CD1c-positive myeloid dendritic cell (primary cell): ENCODE measurements at regions not wholly inside any gene's neighbourhood (a gene's known extent, or its start where the extent isn't known, plus 50 kb on each side); places are given as distances from the start of the nearest gene placed in this dataset.
"Not testable (repeated sequence)": the region's sequence is repeated elsewhere in the genome, so short reads cannot be mapped to it uniquely, and the experiment has no call there.

Experiments
- DNase-seq: peaks from one replicate; pipeline ENCODE4 v3.0.0-alpha.2; 2016; ENCODE audit errors: extremely low spot score

- DNase-seq = no peak
Measured at GRCh38 chr3:18189282-18190050, 235.7 kb downstream of the SATB1 start.

GRCh38 chr3:18188491-18188890, 236.6 kb downstream of the SATB1 start:
- no peak for DNase-seq

- DNase-seq = no peak
Measured at GRCh38 chr3:18185624-18186023, 239.5 kb downstream of the SATB1 start.

GRCh38 chr3:18182923-18183322, 242.2 kb downstream of the SATB1 start:
- not testable (repeated sequence) for DNase-seq

- no peak for DNase-seq
Measured at GRCh38 chr3:18179521-18179920, 245.6 kb downstream of the SATB1 start.

- DNase-seq = no peak
Measured at GRCh38 chr3:18177271-18177670, 247.9 kb downstream of the SATB1 start.

- not testable (repeated sequence) for DNase-seq
Measured at GRCh38 chr3:18173891-18174290, 251.2 kb downstream of the SATB1 start.

GRCh38 chr3:18159681-18160080, 265.5 kb downstream of the SATB1 start:
- DNase-seq = no peak

GRCh38 chr3:18153571-18154173, 271.5 kb downstream of the SATB1 start:
- peak; percentile 11 for DNase-seq

GRCh38 chr3:18151199-18151598, 273.9 kb downstream of the SATB1 start:
- DNase-seq = no peak

- no peak for DNase-seq
Measured at GRCh38 chr3:18149935-18150334, 275.2 kb downstream of the SATB1 start.

- no peak for DNase-seq
Measured at GRCh38 chr3:18149386-18149785, 275.8 kb downstream of the SATB1 start.

GRCh38 chr3:18144571-18144970, 280.6 kb downstream of the SATB1 start:
- no peak for DNase-seq

GRCh38 chr3:18143258-18143780, 281.8 kb downstream of the SATB1 start:
- no peak for DNase-seq

- no peak for DNase-seq
Measured at GRCh38 chr3:18137958-18138357, 287.2 kb downstream of the SATB1 start.

GRCh38 chr3:18135060-18135814, 289.9 kb downstream of the SATB1 start:
- DNase-seq = no peak

GRCh38 chr3:18134386-18135059, 290.6 kb downstream of the SATB1 start:
- no peak for DNase-seq

- no peak for DNase-seq
Measured at GRCh38 chr3:18132991-18133390, 292.1 kb downstream of the SATB1 start.

GRCh38 chr3:18127859-18128681, 297.1 kb downstream of the SATB1 start:
- DNase-seq = peak; percentile 6

- DNase-seq = no peak
Measured at GRCh38 chr3:18127174-18127858, 297.8 kb downstream of the SATB1 start.
